AG09309 (cell line): ENCODE measurements at regions not wholly inside any gene's neighbourhood (a gene's known extent, or its start where the extent isn't known, plus 50 kb on each side); places are given as distances from the start of the nearest gene placed in this dataset.
A peak's percentile ranks its signal among the peaks of the same experiment; 100 is the strongest.
"Not testable (repeated sequence)": the region's sequence is repeated elsewhere in the genome, so short reads cannot be mapped to it uniquely, and the experiment has no call there.

Experiments
- DNase-seq: peaks from one replicate; pipeline ENCODE4 v3.0.0-alpha.2; 2010; ENCODE audit warnings: low read depth
- H3K4me3 ChIP-seq: 2 replicates; pipeline ENCODE4 v1.5.1; 2011; ENCODE audit warnings: mild to moderate bottlenecking, low read depth, low read length, moderate library complexity; ENCODE audit not compliant: control insufficient read depth
- TF ChIP-seq, protein P1 (sequence below): IDR thresholded peaks from 2 replicates; pipeline ENCODE4 v1.5.1; 2011; ENCODE audit warnings: mild to moderate bottlenecking, low read depth, low read length, inconsistent platforms; ENCODE audit not compliant: insufficient read depth, control insufficient read depth; ENCODE audit errors: missing control alignments

DNA sequence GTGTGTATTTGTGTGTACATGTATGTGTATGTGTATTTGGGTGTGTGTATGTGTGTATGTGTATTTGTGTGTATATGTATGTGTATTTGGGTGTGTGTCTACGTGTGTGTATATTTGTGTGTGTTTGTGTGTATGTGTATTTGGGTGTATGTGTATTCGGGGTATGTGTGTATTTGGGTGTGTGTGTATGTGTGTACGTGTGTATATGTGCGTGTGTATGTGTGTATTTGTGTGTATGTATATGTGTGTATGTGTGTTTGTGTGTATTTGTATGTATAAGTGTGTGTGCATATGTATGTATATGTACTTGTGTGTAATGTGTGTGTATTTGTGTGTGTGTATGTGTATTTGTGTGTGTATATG is 62.0 kb downstream of the HAPSTR1 start:
- TF ChIP-seq, protein P1, sequence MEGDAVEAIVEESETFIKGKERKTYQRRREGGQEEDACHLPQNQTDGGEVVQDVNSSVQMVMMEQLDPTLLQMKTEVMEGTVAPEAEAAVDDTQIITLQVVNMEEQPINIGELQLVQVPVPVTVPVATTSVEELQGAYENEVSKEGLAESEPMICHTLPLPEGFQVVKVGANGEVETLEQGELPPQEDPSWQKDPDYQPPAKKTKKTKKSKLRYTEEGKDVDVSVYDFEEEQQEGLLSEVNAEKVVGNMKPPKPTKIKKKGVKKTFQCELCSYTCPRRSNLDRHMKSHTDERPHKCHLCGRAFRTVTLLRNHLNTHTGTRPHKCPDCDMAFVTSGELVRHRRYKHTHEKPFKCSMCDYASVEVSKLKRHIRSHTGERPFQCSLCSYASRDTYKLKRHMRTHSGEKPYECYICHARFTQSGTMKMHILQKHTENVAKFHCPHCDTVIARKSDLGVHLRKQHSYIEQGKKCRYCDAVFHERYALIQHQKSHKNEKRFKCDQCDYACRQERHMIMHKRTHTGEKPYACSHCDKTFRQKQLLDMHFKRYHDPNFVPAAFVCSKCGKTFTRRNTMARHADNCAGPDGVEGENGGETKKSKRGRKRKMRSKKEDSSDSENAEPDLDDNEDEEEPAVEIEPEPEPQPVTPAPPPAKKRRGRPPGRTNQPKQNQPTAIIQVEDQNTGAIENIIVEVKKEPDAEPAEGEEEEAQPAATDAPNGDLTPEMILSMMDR = no peak
- no peak overlapping the region for H3K4me3 ChIP-seq
- DNase-seq = no peak

- DNase-seq = no peak
- TF ChIP-seq, protein P1 = no peak
- H3K4me3 ChIP-seq = no peak overlapping the region
These were observed 63.3 kb downstream of the HAPSTR1 start for GRCh38 chr16:9154567-9155410.

DNA sequence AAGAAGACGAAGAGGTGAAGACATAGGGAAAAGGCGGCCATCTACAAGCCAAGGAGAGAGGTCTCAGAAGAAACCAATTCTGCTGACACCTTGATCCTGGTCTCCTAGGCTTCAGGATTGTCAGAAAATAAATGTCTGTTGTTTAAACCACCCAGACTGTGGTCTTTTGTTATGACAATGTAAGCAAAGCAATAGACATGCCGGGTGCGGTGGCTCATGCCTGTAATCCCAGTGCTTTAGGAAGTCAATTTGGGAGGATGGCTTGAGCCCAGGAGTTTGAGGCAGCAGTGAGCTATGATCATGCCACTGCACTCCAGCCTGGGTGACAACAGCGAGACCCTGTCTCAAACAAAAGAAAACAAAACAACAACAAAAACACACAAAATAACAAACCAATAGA is 64.4 kb downstream of the HAPSTR1 start:
- TF ChIP-seq, protein P1 = no peak
- no peak overlapping the region for H3K4me3 ChIP-seq
- no peak for DNase-seq

DNA sequence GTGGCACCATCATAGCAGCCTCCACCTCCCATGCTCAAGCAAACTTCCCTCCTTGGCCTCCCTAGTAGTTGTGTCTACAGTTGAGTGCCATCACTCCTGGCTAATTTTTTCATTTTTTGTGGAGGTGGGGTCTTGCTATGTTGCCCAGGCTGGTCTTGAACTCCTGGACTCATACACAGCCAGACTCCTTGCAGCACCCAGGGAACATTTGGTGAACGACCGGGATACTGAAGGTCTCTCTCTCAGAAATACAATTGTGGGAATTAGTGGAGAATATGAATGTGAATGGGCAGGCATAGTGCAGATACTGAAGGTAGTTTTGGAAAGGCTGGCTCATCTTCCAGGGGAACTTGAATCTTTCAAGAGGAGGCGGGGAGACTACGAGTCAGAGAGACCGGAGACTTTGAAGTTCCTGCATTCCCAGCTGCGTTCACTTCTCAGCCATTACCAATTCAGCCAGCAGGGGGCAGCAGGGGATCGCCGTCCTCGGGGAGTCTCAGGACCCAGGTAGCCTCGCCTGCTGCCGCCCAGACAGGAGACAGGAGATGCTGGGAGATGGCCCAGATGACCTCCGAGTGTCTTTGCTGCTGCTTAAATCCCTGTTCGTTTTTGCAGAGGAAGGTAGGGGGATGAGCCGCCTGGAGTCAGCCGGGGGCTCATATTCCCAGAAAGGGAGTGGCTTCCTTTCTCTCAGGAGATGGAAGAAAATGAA is 68.6 kb downstream of the HAPSTR1 start:
- TF ChIP-seq, protein P1 = peak; percentile 86
- no peak for DNase-seq
- no peak overlapping the region for H3K4me3 ChIP-seq

- DNase-seq = no peak
- no peak overlapping the region for H3K4me3 ChIP-seq
- TF ChIP-seq, protein P1 = no peak
These were observed 69.1 kb downstream of the HAPSTR1 start for GRCh38 chr16:9160551-9160911.

GRCh38 chr16:9165681-9166080 is 74.2 kb downstream of the HAPSTR1 start:
- TF ChIP-seq, protein P1 = no peak
- no peak overlapping the region for H3K4me3 ChIP-seq
- DNase-seq = no peak

GRCh38 chr16:9166326-9166993 is 75.0 kb downstream of the HAPSTR1 start:
- not testable (repeated sequence) for H3K4me3 ChIP-seq, DNase-seq
